SJCRH30 (cell line): ENCODE measurements at regions not wholly inside any gene's neighbourhood (a gene's known extent, or its start where the extent isn't known, plus 50 kb on each side); places are given as distances from the start of the nearest gene placed in this dataset.

Experiments
- DNase-seq, 2 experiments: peaks; one replicate each; pipeline ENCODE4 v3.0.0-alpha.2; 2015 to 2020
- H3K27ac ChIP-seq: fragments of 250-450 bp; sonication (Bioruptor Pico); 2 replicates; pipeline ENCODE4 v1.5.1; 2020; ENCODE audit warnings: mild to moderate bottlenecking, moderate library complexity
- H3K27me3 ChIP-seq: fragments of 250-450 bp; sonication (Bioruptor Pico); 2 replicates; pipeline ENCODE4 v1.5.1; 2020; ENCODE audit warnings: mild to moderate bottlenecking, moderate library complexity
- H3K36me3 ChIP-seq: fragments of 250-450 bp; sonication (Bioruptor Pico); 2 replicates; pipeline ENCODE4 v1.5.1; 2020; ENCODE audit warnings: mild to moderate bottlenecking, moderate library complexity
- H3K4me1 ChIP-seq: fragments of 250-450 bp; sonication (Bioruptor Pico); 2 replicates; pipeline ENCODE4 v1.5.1; 2020; ENCODE audit warnings: mild to moderate bottlenecking, moderate library complexity
- H3K4me3 ChIP-seq: fragments of 250-450 bp; sonication (Bioruptor Pico); 2 replicates; pipeline ENCODE4 v1.5.1; 2020; ENCODE audit warnings: mild to moderate bottlenecking, moderate library complexity
- H3K9me3 ChIP-seq: fragments of 250-450 bp; sonication (Bioruptor Pico); replicated peaks from 2 replicates; pipeline ENCODE4 v1.5.1; 2020; ENCODE audit warnings: mild to moderate bottlenecking, moderate library complexity

GRCh38 chr10:2619472-2619871 is 447.9 kb upstream of the PFKP start:
- DNase-seq: peak; percentile 12 to 42
- H3K27me3 ChIP-seq: no peaks in the 10 kb centered on the region

GRCh38 chr10:2618690-2619089 is 448.7 kb upstream of the PFKP start:
- no peaks in the 10 kb centered on the region for H3K27me3 ChIP-seq
- no peaks in the 10 kb centered on the region for H3K4me1 ChIP-seq
- H3K4me3 ChIP-seq: no peak overlapping the region
- H3K27ac ChIP-seq: no peak overlapping the region
- H3K9me3 ChIP-seq: no peaks in the 10 kb centered on the region
- DNase-seq: no peak
- H3K36me3 ChIP-seq: no peaks in the 10 kb centered on the region

More at GRCh38 chr10:2619472-2619871, 447.9 kb upstream of the PFKP start:
- H3K4me1 ChIP-seq: no peaks in the 10 kb centered on the region
- H3K27ac ChIP-seq: no peak overlapping the region
- no peaks in the 10 kb centered on the region for H3K36me3 ChIP-seq
- H3K4me3 ChIP-seq: no peak overlapping the region
- no peaks in the 10 kb centered on the region for H3K9me3 ChIP-seq

DNA sequence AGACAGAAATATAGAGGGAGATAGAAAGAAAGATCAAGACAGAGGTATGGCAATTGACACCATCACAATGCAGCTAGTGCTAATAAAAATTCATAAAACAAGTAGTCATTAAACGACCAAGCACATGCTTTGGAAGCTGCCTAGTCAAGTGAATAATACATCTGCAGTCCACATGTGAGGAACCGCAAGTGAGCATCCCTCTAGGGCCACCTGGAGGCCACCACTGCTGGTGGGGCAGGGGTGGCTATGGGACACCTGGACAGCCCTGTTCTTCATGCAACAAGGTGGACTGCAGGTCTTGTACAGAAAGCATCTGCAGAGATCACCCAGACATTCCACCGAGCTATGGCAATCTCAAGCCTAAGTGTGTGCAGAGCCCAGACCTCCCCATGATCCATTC is 451.1 kb upstream of the PFKP start:
- Histone ChIP-seq H3K27ac (no peak overlapping the region), H3K4me3 (no peak overlapping the region), H3K4me1 (no peaks in the 10 kb centered on the region), H3K9me3 (no peaks in the 10 kb centered on the region), H3K27me3 (no peaks in the 10 kb centered on the region), H3K36me3 (no peaks in the 10 kb centered on the region)
- DNase-seq: no peak

GRCh38 chr10:2611603-2612002 is 455.7 kb upstream of the PFKP start:
- Histone ChIP-seq H3K4me3 (no peak overlapping the region), H3K36me3 (no peaks in the 10 kb centered on the region), H3K27me3 (no peaks in the 10 kb centered on the region), H3K4me1 (no peaks in the 10 kb centered on the region), H3K27ac (no peak overlapping the region), H3K9me3 (no peaks in the 10 kb centered on the region)
- no peak for DNase-seq

- H3K27ac ChIP-seq: no peak overlapping the region
- H3K4me3 ChIP-seq: no peak overlapping the region
- DNase-seq: no peak
- no peaks in the 10 kb centered on the region for H3K27me3 ChIP-seq
- no peaks in the 10 kb centered on the region for H3K9me3 ChIP-seq
- no peaks in the 10 kb centered on the region for H3K36me3 ChIP-seq
- no peaks in the 10 kb centered on the region for H3K4me1 ChIP-seq
These were observed 456.4 kb upstream of the PFKP start for GRCh38 chr10:2610946-2611345.

- Histone ChIP-seq H3K36me3 (no peaks in the 10 kb centered on the region), H3K9me3 (no peaks in the 10 kb centered on the region), H3K27ac (no peak overlapping the region), H3K27me3 (no peaks in the 10 kb centered on the region), H3K4me3 (no peak overlapping the region), H3K4me1 (no peaks in the 10 kb centered on the region)
- no peak for DNase-seq
These were observed 462.5 kb upstream of the PFKP start for GRCh38 chr10:2604891-2605290.

DNA sequence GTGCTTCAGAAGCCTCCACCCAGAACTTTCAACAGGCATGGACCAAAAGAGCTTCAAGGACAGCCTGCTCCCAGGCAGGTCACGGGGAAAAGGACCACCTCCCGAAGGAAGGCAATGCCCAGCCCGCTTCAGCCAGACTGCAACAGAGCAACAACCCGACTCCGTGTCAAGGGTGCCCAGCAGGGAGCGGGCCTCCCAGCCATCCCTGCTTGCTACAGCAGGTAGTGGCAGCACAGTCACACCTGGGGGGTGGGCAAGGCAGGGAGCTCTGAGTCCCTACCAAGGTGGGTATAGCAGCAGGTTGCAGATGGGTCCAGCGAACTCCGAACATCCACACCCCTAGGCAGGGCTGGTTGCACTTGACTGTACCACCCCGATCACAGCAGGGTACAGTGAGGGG is 467.8 kb upstream of the PFKP start:
- H3K36me3 ChIP-seq: no peaks in the 10 kb centered on the region
- H3K9me3 ChIP-seq: no peaks in the 10 kb centered on the region
- H3K4me3 ChIP-seq: no peak overlapping the region
- H3K27ac ChIP-seq: no peak overlapping the region
- no peaks in the 10 kb centered on the region for H3K27me3 ChIP-seq
- H3K4me1 ChIP-seq: no peaks in the 10 kb centered on the region
- no peak for DNase-seq

DNA sequence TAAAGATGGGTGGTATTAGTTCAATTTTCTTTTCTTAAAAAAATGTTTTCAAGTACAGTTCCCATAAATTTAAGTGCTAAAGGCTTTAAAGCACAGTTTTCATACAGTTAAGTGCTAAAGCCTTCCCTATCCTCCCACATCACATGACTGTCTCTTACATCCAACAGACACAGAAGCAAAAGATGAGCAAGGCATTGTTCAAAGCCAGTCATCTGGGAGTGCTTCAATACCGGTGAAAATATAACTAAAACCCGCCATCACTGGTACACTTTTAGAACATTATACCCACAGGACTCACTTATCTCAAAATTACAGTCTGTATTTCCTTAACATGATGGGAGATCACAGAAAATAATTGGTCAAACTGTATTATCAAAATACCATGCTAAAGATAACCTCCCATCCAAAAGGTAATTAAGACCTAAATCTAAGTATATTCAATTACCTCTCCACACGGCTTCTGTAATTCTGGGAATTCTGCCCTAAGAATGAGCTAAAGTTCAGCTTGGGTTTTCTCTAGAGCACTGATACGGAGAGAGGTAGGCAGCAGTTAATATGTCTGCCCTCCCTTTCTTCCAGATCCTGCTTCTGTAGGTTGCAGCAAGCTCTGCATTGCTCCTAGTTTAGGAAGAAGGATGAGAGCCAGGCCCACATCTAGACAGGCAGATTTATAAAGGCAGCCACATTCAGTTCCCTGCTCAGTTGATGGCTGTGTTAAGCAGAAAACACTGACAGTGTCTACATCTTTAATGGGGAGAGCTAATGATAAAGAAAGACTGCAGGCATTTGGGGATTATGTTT is 474.8 kb upstream of the PFKP start:
- Histone ChIP-seq H3K9me3 (no peaks in the 10 kb centered on the region), H3K27ac (no peak overlapping the region), H3K4me1 (no peaks in the 10 kb centered on the region), H3K36me3 (no peaks in the 10 kb centered on the region), H3K27me3 (no peaks in the 10 kb centered on the region), H3K4me3 (no peak overlapping the region)
- DNase-seq: no peak

DNA sequence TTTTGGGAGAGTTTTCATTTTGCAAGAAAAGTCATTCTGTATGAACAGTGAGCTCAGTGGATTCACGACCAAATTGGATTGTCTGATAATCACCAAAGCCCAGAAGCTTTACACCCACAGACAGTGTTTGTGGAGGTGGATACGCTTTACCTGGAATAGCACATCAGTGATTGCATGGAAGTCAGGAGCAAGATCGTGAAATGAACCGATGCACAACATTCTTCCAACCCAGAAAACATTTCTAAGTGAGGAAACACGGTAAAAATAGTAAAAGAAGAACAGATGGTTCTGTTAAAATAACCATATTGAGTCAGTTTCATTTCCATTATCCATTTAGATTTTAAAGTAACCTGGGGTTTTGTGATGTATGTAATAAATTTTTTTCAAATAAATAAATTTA is 478.2 kb upstream of the PFKP start:
- no peaks in the 10 kb centered on the region for H3K27me3 ChIP-seq
- H3K9me3 ChIP-seq: no peaks in the 10 kb centered on the region
- H3K4me3 ChIP-seq: no peak overlapping the region
- H3K4me1 ChIP-seq: no peaks in the 10 kb centered on the region
- H3K27ac ChIP-seq: no peak overlapping the region
- DNase-seq: no peak
- H3K36me3 ChIP-seq: no peaks in the 10 kb centered on the region

- no peaks in the 10 kb centered on the region for H3K36me3 ChIP-seq
- H3K4me1 ChIP-seq: no peaks in the 10 kb centered on the region
- no peaks in the 10 kb centered on the region for H3K9me3 ChIP-seq
- no peak overlapping the region for H3K4me3 ChIP-seq
- H3K27ac ChIP-seq: no peak overlapping the region
- no peaks in the 10 kb centered on the region for H3K27me3 ChIP-seq
- no peak for DNase-seq
These were observed 483.0 kb upstream of the PFKP start for GRCh38 chr10:2584385-2584784.

- Histone ChIP-seq H3K4me1 (no peaks in the 10 kb centered on the region), H3K4me3 (no peak overlapping the region), H3K9me3 (no peaks in the 10 kb centered on the region), H3K27me3 (no peaks in the 10 kb centered on the region), H3K27ac (no peak overlapping the region), H3K36me3 (no peaks in the 10 kb centered on the region)
- DNase-seq: no peak
These were observed 490.5 kb upstream of the PFKP start for GRCh38 chr10:2576892-2577291.

DNA sequence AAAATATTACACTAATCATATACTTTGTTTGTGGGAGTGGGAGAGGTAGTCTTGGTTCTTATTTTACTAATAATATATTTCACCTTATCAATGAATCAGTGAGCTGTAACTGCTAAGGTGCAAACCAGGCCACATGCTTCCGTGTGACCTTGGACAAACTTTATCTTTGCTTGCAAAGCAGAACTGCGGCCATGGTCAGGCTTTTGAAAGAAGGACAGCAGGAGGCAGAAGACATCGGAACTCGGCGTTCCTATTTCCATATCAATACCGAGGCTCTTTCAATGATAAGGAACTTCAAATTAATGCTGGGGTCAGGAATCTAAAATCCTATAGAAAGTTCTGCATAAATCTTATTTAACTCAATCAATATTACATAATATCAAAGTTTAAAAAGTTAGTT is 491.9 kb upstream of the PFKP start:
- no peak overlapping the region for H3K4me3 ChIP-seq
- H3K4me1 ChIP-seq: no peaks in the 10 kb centered on the region
- no peaks in the 10 kb centered on the region for H3K9me3 ChIP-seq
- DNase-seq: no peak
- H3K27me3 ChIP-seq: no peaks in the 10 kb centered on the region
- H3K27ac ChIP-seq: no peak overlapping the region
- no peaks in the 10 kb centered on the region for H3K36me3 ChIP-seq

GRCh38 chr10:2572611-2573010 is 494.7 kb upstream of the PFKP start:
- Histone ChIP-seq H3K27ac (no peak overlapping the region), H3K4me3 (no peak overlapping the region), H3K4me1 (no peaks in the 10 kb centered on the region), H3K36me3 (no peaks in the 10 kb centered on the region), H3K9me3 (no peaks in the 10 kb centered on the region), H3K27me3 (no peaks in the 10 kb centered on the region)
- DNase-seq: no peak

DNA sequence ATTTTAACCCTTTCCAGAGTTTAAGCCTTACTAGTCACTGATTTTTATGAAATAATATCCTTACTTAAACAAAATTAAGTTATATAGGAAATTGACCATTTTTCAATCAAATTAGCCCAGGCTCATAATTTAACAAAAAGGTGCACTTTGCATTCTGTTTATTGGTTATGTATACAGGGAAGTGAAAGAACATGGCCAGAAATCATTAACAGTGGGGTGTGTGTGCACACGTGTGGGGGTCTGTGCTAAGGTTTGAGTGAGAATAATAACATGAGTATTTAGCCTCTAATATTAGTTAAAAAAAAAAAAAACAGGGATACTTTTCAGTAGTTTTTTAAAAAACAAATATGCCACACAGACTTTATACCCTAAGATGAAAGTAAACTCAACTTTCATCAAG is 510.5 kb upstream of the PFKP start:
- Histone ChIP-seq H3K9me3 (no peaks in the 10 kb centered on the region), H3K27ac (no peak overlapping the region), H3K4me1 (no peaks in the 10 kb centered on the region), H3K27me3 (no peaks in the 10 kb centered on the region), H3K36me3 (no peaks in the 10 kb centered on the region), H3K4me3 (no peak overlapping the region)
- DNase-seq: no peak

GRCh38 chr10:2548071-2548470 is 519.3 kb upstream of the PFKP start:
- Histone ChIP-seq H3K4me3 (no peak overlapping the region), H3K36me3 (no peaks in the 10 kb centered on the region), H3K27ac (no peak overlapping the region), H3K4me1 (no peaks in the 10 kb centered on the region), H3K9me3 (no peaks in the 10 kb centered on the region), H3K27me3 (no peaks in the 10 kb centered on the region)
- DNase-seq: no peak

GRCh38 chr10:2547606-2548005 is 519.7 kb upstream of the PFKP start:
- Histone ChIP-seq H3K27ac (no peak overlapping the region), H3K36me3 (no peaks in the 10 kb centered on the region), H3K4me1 (no peaks in the 10 kb centered on the region), H3K4me3 (no peak overlapping the region), H3K27me3 (no peaks in the 10 kb centered on the region), H3K9me3 (no peaks in the 10 kb centered on the region)
- no peak for DNase-seq
